GM12878 (cell line): ENCODE measurements at regions not wholly inside any gene's neighbourhood (a gene's known extent, or its start where the extent isn't known, plus 50 kb on each side); places are given as distances from the start of the nearest gene placed in this dataset.

ENCODE experiments used
- ATAC-seq: fragments of 200-7000 bp; cut with Tn5 transposase; 3 replicates; pipeline ENCODE4 v1.9.1; 2020; ENCODE audit warnings: mild to moderate bottlenecking, moderate library complexity
- BruUV-seq: library from RNA; stranded (reverse); fragments of 400-500 nt; replicated peaks from 2 replicates; lab custom pipeline; 2021; lab: Mats Ljungman, UMichigan
- CTCF ChIA-PET: fragments of 300-600 bp; sonication (Branson Sonifier 250); formaldehyde crosslinking; extraction: SDS; loops from one replicate; lab custom pipeline; 2021; ENCODE audit warnings: inconsistent platforms; lab: Yijun Ruan, JAX
- POLR2A ChIA-PET: fragments of 350-600 bp; formaldehyde crosslinking; extraction: SDS; loops from one replicate; lab custom pipeline; 2021; ENCODE audit warnings: inconsistent platforms; lab: Charles Lee
- RAD21 ChIA-PET: fragments of 300-600 bp; sonication (Branson Sonifier 250); formaldehyde crosslinking; loops from one replicate; lab custom pipeline; 2023; ENCODE audit warnings: antibody characterized with exemption; ENCODE audit not compliant: unreplicated experiment; lab: Charles Lee
- SMC1A ChIA-PET: fragments of 300-600 bp; sonication (Branson Sonifier 250); formaldehyde crosslinking; loops from one replicate; lab custom pipeline; 2023; ENCODE audit not compliant: unreplicated experiment, uncharacterized antibody; lab: Charles Lee
- DNase-seq: peaks from one replicate; pipeline ENCODE4 v3.0.0-alpha.2; 2011; ENCODE audit warnings: low read depth, low spot score
- FAIRE-seq: peaks from 3 replicates; lab custom pipeline; 2011; peaks lifted over from hg19 to GRCh38; lab: Jason Lieb, UNC
- H2AFZ ChIP-seq: 2 replicates; pipeline ENCODE4 v1.6.0; 2011; ENCODE audit warnings: low read depth, low read length, control low read depth; ENCODE audit not compliant: control insufficient read depth
- H3K27ac ChIP-seq: 2 replicates; pipeline ENCODE4 v1.5.1; 2011; ENCODE audit warnings: control low read depth; ENCODE audit not compliant: control insufficient read depth, insufficient read depth
- H3K27me3 ChIP-seq, 2 experiments: replicated peaks in 1 of 2; 2 replicates each; pipeline versions ENCODE4 v1.6.0 to v1.6.1; 2011; ENCODE audit warnings: low read length in 1 of 2; ENCODE audit not compliant: control insufficient read depth in 2 of 2, insufficient read depth in 2 of 2
- H3K36me3 ChIP-seq, 2 experiments: 2 replicates each; pipeline ENCODE4 v1.5.1; 2011; ENCODE audit warnings: low read length in 1 of 2; ENCODE audit not compliant: control insufficient read depth in 2 of 2, insufficient read depth in 2 of 2
- H3K4me1 ChIP-seq: 2 replicates; pipeline ENCODE4 v1.6.1; 2011; ENCODE audit warnings: mild to moderate bottlenecking, low read length, moderate library complexity, mixed read lengths; ENCODE audit not compliant: control insufficient read depth, insufficient read depth
- H3K4me2 ChIP-seq: 2 replicates; pipeline ENCODE4 v1.6.0; 2011; ENCODE audit warnings: control low read depth; ENCODE audit not compliant: control insufficient read depth, insufficient read depth
- H3K4me3 ChIP-seq: fragments of 200-600 bp; sonication (generic); 2 replicates; pipeline ENCODE4 v1.5.1; 2016
- H3K79me2 ChIP-seq: 2 replicates; pipeline ENCODE4 v1.6.0; 2011; ENCODE audit warnings: low read length; ENCODE audit not compliant: control insufficient read depth, insufficient read depth
- H3K9ac ChIP-seq: 2 replicates; pipeline ENCODE4 v1.8.0; 2011; ENCODE audit warnings: low read length, control low read depth, mixed read lengths; ENCODE audit not compliant: control insufficient read depth, insufficient read depth
- H3K9me3 ChIP-seq: replicated peaks from 3 replicates; pipeline ENCODE4 v1.5.1; 2011; ENCODE audit warnings: mild to moderate bottlenecking, low read length; ENCODE audit not compliant: control insufficient read depth, insufficient read depth
- H4K20me1 ChIP-seq: 2 replicates; pipeline ENCODE4 v1.6.0; 2011; ENCODE audit not compliant: control insufficient read depth, insufficient read depth
- ELK1 ChIP-seq: IDR thresholded peaks from 2 replicates; pipeline ENCODE4 v1.6.1; 2012; ENCODE audit warnings: low read depth, low read length, improper control_type of control experiment
- FOXM1 ChIP-seq: IDR thresholded peaks from 2 replicates; pipeline ENCODE4 v1.6.1; 2012; ENCODE audit warnings: low read depth, mild to moderate bottlenecking, inconsistent platforms, low read length, moderate library complexity
- IKZF1 ChIP-seq: fragments of 450-650 bp; conservative IDR thresholded peaks from 2 replicates; pipeline ENCODE4 v1.6.1; 2017; ENCODE audit warnings: antibody characterized with exemption, mild to moderate bottlenecking
- ZNF622 ChIP-seq: fragments of 450-650 bp; IDR thresholded peaks from 2 replicates; pipeline ENCODE4 v1.6.1; 2017; ENCODE audit warnings: mild to moderate bottlenecking, inconsistent platforms
- ZZZ3 ChIP-seq: IDR thresholded peaks from 2 replicates; pipeline ENCODE4 v1.6.1; 2011; ENCODE audit warnings: low read depth; ENCODE audit not compliant: control insufficient read depth, insufficient read length
- WGBS: methylation state at CpG from one replicate; pipeline ENCODE4 v1.1.6; 2016; ENCODE audit warnings: low lambda C conversion rate; ENCODE audit not compliant: insufficient replicate concordance, insufficient coverage; ENCODE audit errors: missing lambda C conversion rate; 5-methylcytosine and 5-hydroxymethylcytosine counted together
- in situ Hi-C: fragments of 300-500 bp; cut with MboI; formaldehyde crosslinking; loops from 9 replicates; pipeline ENCODE4 v1.14.3; 2018; ENCODE audit warnings: mixed read lengths
- intact Hi-C: fragments of 100-400 bp; cut with micrococcal nuclease; formaldehyde crosslinking; loops from one replicate; pipeline ENCODE4 v1.14.2; 2022; ENCODE audit not compliant: unreplicated experiment

DNA sequence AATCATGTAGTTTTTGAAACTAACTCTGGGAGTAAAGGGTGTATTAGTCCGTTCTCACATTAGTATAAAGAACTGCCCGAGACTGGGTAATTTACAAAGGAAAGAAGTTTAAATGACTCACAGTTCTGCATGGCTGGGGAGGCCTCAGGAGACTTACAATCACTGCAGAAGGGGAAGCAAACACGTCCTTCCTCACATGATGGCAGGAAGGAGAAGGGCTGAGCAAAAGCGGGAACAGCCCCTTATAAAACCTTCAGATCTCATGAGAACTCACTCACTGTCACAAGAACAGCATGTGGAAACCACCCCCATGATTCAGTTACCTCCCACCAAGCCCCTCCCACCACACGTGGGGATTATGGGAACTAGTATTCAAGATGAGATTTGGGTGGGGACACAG, 256.5 kb upstream of the TNRC6C start:
- CTCF ChIA-PET = no interaction called here
- H3K27me3 ChIP-seq = peaks cover 0 to 1% of the 10 kb centered on the region in 2 experiments; a peak in 3 of 4 replicates
- no peaks in the 10 kb centered on the region for H3K4me1 ChIP-seq
- no peaks in the 10 kb centered on the region for H4K20me1 ChIP-seq
- WGBS = 23% methylated on average over 5 of the region's 5 CpGs
- H3K9me3 ChIP-seq = peaks cover 10% of the 10 kb centered on the region; the same call in 2 of the 3 replicates
- H3K36me3 ChIP-seq = no peaks in the 10 kb centered on the region
- no TSS peak for BruUV-seq
- RAD21 ChIA-PET = no interaction called here
- no peak for TF ChIP-seq FOXM1
- TF ChIP-seq, all 136 proteins: peak for 0
- SMC1A ChIA-PET = no interaction called here
- Histone ChIP-seq H3K4me2 (no peak overlapping the region), H2AFZ (no peak overlapping the region), H3K27ac (no peak overlapping the region), H3K9ac (no peak overlapping the region), H3K4me3 (no peak overlapping the region), H3K79me2 (no peaks in the 10 kb centered on the region)
- ATAC-seq (no peak), FAIRE-seq (no peak), DNase-seq (no peak)
- POLR2A ChIA-PET = no interaction called here
- in situ Hi-C loops = no loop called here
- intact Hi-C loops = no loop called here

GRCh38 chr17:77704048-77704815, 254.3 kb upstream of the TNRC6C start:
- ChIA-PET POLR2A (no interaction called here), RAD21 (no interaction called here), SMC1A (no interaction called here), CTCF (no interaction called here)
- BruUV-seq = no TSS peak
- Histone ChIP-seq H3K4me2 (no peak overlapping the region), H3K9ac (no peak overlapping the region), H3K27ac (no peak overlapping the region), H3K4me1 (no peaks in the 10 kb centered on the region)
- TF ChIP-seq ELK1 = no peak
- TF ChIP-seq IKZF1 = no peak
- TF ChIP-seq ZZZ3 = no peak
- TF ChIP-seq ZNF622 = no peak
- TF ChIP-seq, all 136 proteins: peak for 0
- whole genome bisulfite sequencing = 25% methylated on average over 4 of the region's 4 CpGs
- no peak for FAIRE-seq
- intact Hi-C loops = no loop called here
- H3K9me3 ChIP-seq = peaks cover 10% of the 10 kb centered on the region; the same call in 2 of the 3 replicates
- H2AFZ ChIP-seq = no peak overlapping the region
- no peaks in the 10 kb centered on the region for H4K20me1 ChIP-seq
- in situ Hi-C loops = no loop called here
- H3K36me3 ChIP-seq = no peaks in the 10 kb centered on the region
- no peaks in the 10 kb centered on the region for H3K79me2 ChIP-seq
- peaks cover 0 to 1% of the 10 kb centered on the region in 2 experiments; a peak in 3 of 4 replicates for H3K27me3 ChIP-seq
- ATAC-seq = no peak
- H3K4me3 ChIP-seq = no peak overlapping the region
- DNase-seq = no peak
